ENCODE measurements at regions not wholly inside any gene's neighbourhood (a gene's known extent, or its start where the extent isn't known, plus 50 kb on each side); places are given as distances from the start of the nearest gene placed in this dataset.
"Not testable (repeated sequence)": the region's sequence is repeated elsewhere in the genome, so short reads cannot be mapped to it uniquely, and the experiment has no call there.

GRCh38 chr11:69572233-69572860 lies 68.6 kb upstream of the CCND1 start:
- no peak for DNase-seq

GRCh38 chr11:69572861-69573260 lies 68.1 kb upstream of the CCND1 start:
- no peak for DNase-seq

- no peak for DNase-seq
Measured at GRCh38 chr11:69573761-69574607, 67.0 kb upstream of the CCND1 start.

GRCh38 chr11:69574608-69575255 lies 66.2 kb upstream of the CCND1 start:
- no peak for DNase-seq

GRCh38 chr11:69575296-69576068 lies 65.5 kb upstream of the CCND1 start:
- DNase-seq, result no peak

- DNase-seq, result peak in 10 of 51 donors; percentile 4 to 30 (median 10)
Measured at GRCh38 chr11:69576069-69576782, 64.7 kb upstream of the CCND1 start.

GRCh38 chr11:69578167-69578566 lies 62.8 kb upstream of the CCND1 start:
- no peak for DNase-seq

- DNase-seq, result no peak
Measured at GRCh38 chr11:69580529-69580928, 60.4 kb upstream of the CCND1 start.

- DNase-seq, result no peak
Measured at GRCh38 chr11:69582756-69583467, 58.0 kb upstream of the CCND1 start.

GRCh38 chr11:69584160-69584559 lies 56.8 kb upstream of the CCND1 start:
- DNase-seq, result no peak

- no peak for DNase-seq
Measured at GRCh38 chr11:69585385-69585784, 55.6 kb upstream of the CCND1 start.

- DNase-seq, result no peak
Measured at GRCh38 chr11:69587454-69588090, 53.4 kb upstream of the CCND1 start.

- no peak for DNase-seq
Measured at GRCh38 chr11:69588270-69588669, 52.7 kb upstream of the CCND1 start.

GRCh38 chr11:69590088-69590487 lies 50.9 kb upstream of the CCND1 start:
- DNase-seq, result not testable (repeated sequence)
